ENCODE measurements at regions not wholly inside any gene's neighbourhood (a gene's known extent, or its start where the extent isn't known, plus 50 kb on each side); places are given as distances from the start of the nearest gene placed in this dataset.

GRCh38 chr2:7929281-7929680 is 752.6 kb upstream of the ID2 start:
- Mint-ChIP-seq H3K4me1 (ENCODE audit: low read depth) (peaks cover 6% of the 10 kb centered on the region), H3K27me3 (ENCODE audit: low read depth) (no peaks in the 10 kb centered on the region), H3K4me3 (no peak overlapping the region), H3K27ac (no peak overlapping the region), H3K9me3 (peaks cover 22% of the 10 kb centered on the region), H3K36me3 (ENCODE audit: low read depth) (peaks cover 6% of the 10 kb centered on the region)

GRCh38 chr2:7930800-7931635 is 750.8 kb upstream of the ID2 start:
- Mint-ChIP-seq H3K9me3 (peaks cover 28% of the 10 kb centered on the region), H3K36me3 (ENCODE audit: low read depth) (peaks cover 6% of the 10 kb centered on the region), H3K4me1 (ENCODE audit: low read depth) (peaks cover 4% of the 10 kb centered on the region), H3K27ac (peak overlapping the region; percentile 2), H3K4me3 (no peak overlapping the region), H3K27me3 (ENCODE audit: low read depth) (no peaks in the 10 kb centered on the region)

DNA sequence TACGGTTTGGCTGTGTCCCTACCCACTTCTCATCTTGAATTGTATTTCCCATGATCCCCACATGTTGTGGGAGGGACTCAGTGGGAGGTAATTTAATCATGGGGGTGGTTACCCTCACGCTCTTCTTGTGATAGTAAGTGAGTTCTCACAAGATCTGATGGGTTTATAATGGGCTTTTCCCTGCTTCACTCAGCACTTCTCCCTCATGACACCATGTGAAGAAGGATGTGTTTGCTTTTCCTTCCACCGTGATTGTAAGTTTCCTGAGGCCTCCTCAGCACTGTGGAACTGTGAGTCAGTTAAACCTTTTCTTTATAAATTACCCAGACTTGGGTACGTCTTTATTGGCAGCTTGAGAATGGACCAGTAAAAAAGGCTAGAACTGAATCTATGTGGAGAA is 750.0 kb upstream of the ID2 start:
- Mint-ChIP-seq H3K36me3 (ENCODE audit: low read depth) (peaks cover 6% of the 10 kb centered on the region), H3K27me3 (ENCODE audit: low read depth) (no peaks in the 10 kb centered on the region), H3K4me1 (ENCODE audit: low read depth) (peaks cover 4% of the 10 kb centered on the region), H3K27ac (peak overlapping the region; percentile 23), H3K9me3 (peaks cover 28% of the 10 kb centered on the region), H3K4me3 (no peak overlapping the region)

DNA sequence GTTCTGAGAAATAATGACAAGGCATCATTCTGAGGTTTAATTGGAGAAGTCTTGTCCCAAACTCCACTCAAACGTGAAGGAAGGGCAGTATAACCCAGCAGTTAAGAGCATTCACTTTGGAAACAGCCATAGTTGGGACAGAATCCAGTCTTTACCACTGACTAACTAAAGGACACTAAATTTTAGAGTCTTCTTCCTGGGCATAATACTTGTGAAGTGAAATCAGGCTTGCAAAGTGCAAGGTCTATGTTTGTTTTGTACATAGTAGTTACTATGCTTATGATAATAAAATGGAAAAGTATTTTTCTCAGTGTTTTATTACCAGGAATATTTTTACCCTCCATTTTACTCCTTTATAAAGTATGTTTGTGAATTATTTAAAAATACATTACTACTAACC is 748.2 kb upstream of the ID2 start:
- peaks cover 6% of the 10 kb centered on the region for H3K36me3 Mint-ChIP-seq (ENCODE audit: low read depth)
- H3K27ac Mint-ChIP-seq = no peak overlapping the region
- no peaks in the 10 kb centered on the region for H3K27me3 Mint-ChIP-seq (ENCODE audit: low read depth)
- H3K4me1 Mint-ChIP-seq (ENCODE audit: low read depth) = peaks cover 4% of the 10 kb centered on the region
- H3K4me3 Mint-ChIP-seq = no peak overlapping the region
- peaks cover 28% of the 10 kb centered on the region for H3K9me3 Mint-ChIP-seq

- H3K36me3 Mint-ChIP-seq (ENCODE audit: low read depth) = peaks cover 6% of the 10 kb centered on the region
- H3K9me3 Mint-ChIP-seq = peaks cover 28% of the 10 kb centered on the region
- H3K27me3 Mint-ChIP-seq (ENCODE audit: low read depth) = no peaks in the 10 kb centered on the region
- H3K4me3 Mint-ChIP-seq = no peak overlapping the region
- H3K4me1 Mint-ChIP-seq (ENCODE audit: low read depth) = peaks cover 4% of the 10 kb centered on the region
- H3K27ac Mint-ChIP-seq = no peak overlapping the region
Observed at GRCh38 chr2:7934476-7934875, 747.4 kb upstream of the ID2 start.

GRCh38 chr2:7937082-7937481 is 744.8 kb upstream of the ID2 start:
- Mint-ChIP-seq H3K27me3 (ENCODE audit: low read depth) (no peaks in the 10 kb centered on the region), H3K27ac (no peak overlapping the region), H3K4me3 (no peak overlapping the region), H3K36me3 (ENCODE audit: low read depth) (peaks cover 4% of the 10 kb centered on the region), H3K4me1 (ENCODE audit: low read depth) (peaks cover 3% of the 10 kb centered on the region), H3K9me3 (peaks cover 18% of the 10 kb centered on the region)

GRCh38 chr2:7940723-7941122 is 741.1 kb upstream of the ID2 start:
- Mint-ChIP-seq H3K4me3 (no peak overlapping the region), H3K4me1 (ENCODE audit: low read depth) (peaks cover 3% of the 10 kb centered on the region), H3K27ac (no peak overlapping the region), H3K27me3 (ENCODE audit: low read depth) (no peaks in the 10 kb centered on the region), H3K36me3 (ENCODE audit: low read depth) (no peaks in the 10 kb centered on the region), H3K9me3 (no peaks in the 10 kb centered on the region)

DNA sequence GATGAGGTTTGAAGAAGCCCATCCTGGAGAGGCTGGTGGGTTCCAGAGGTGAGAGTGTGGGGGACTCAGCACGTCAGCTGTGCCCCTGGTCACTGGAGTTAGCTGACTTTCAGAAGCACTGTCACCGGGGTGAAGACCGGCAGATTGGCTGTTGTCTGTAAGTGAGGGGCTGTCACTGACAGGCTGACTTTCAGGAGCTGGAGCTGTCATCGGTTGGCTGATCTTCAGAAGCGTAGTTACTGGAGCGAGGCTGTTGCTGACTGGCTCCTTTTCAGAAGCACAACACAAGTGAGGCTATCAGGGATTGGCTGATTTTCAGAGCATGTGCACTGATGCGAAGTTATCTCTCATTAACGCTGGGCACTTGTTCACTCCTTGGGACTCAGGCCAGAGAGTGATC is 738.4 kb upstream of the ID2 start:
- Mint-ChIP-seq H3K36me3 (ENCODE audit: low read depth) (no peaks in the 10 kb centered on the region), H3K4me1 (ENCODE audit: low read depth) (peaks cover 3% of the 10 kb centered on the region), H3K27ac (no peak overlapping the region), H3K4me3 (no peak overlapping the region), H3K9me3 (no peaks in the 10 kb centered on the region), H3K27me3 (ENCODE audit: low read depth) (peaks cover under 1% of the 10 kb centered on the region)

GRCh38 chr2:7945026-7945425 is 736.8 kb upstream of the ID2 start:
- Mint-ChIP-seq H3K27ac (no peak overlapping the region), H3K27me3 (ENCODE audit: low read depth) (peaks cover 11% of the 10 kb centered on the region), H3K9me3 (no peaks in the 10 kb centered on the region), H3K4me1 (ENCODE audit: low read depth) (no peaks in the 10 kb centered on the region), H3K36me3 (ENCODE audit: low read depth) (no peaks in the 10 kb centered on the region), H3K4me3 (no peak overlapping the region)

- no peak overlapping the region for H3K27ac Mint-ChIP-seq
- H3K9me3 Mint-ChIP-seq = no peaks in the 10 kb centered on the region
- H3K4me3 Mint-ChIP-seq = no peak overlapping the region
- peaks cover 15% of the 10 kb centered on the region for H3K27me3 Mint-ChIP-seq (ENCODE audit: low read depth)
- H3K36me3 Mint-ChIP-seq (ENCODE audit: low read depth) = no peaks in the 10 kb centered on the region
- no peaks in the 10 kb centered on the region for H3K4me1 Mint-ChIP-seq (ENCODE audit: low read depth)
Observed at GRCh38 chr2:7950035-7950612, 731.7 kb upstream of the ID2 start.

- Mint-ChIP-seq H3K27ac (no peak overlapping the region), H3K9me3 (no peaks in the 10 kb centered on the region), H3K36me3 (ENCODE audit: low read depth) (no peaks in the 10 kb centered on the region), H3K4me1 (ENCODE audit: low read depth) (no peaks in the 10 kb centered on the region), H3K27me3 (ENCODE audit: low read depth) (peaks cover 19% of the 10 kb centered on the region), H3K4me3 (no peak overlapping the region)
Observed at GRCh38 chr2:7951001-7951400, 730.9 kb upstream of the ID2 start.

GRCh38 chr2:7951490-7951889 is 730.4 kb upstream of the ID2 start:
- no peak overlapping the region for H3K4me3 Mint-ChIP-seq
- no peaks in the 10 kb centered on the region for H3K4me1 Mint-ChIP-seq (ENCODE audit: low read depth)
- H3K36me3 Mint-ChIP-seq (ENCODE audit: low read depth) = no peaks in the 10 kb centered on the region
- H3K9me3 Mint-ChIP-seq = no peaks in the 10 kb centered on the region
- H3K27me3 Mint-ChIP-seq (ENCODE audit: low read depth) = peaks cover 19% of the 10 kb centered on the region
- H3K27ac Mint-ChIP-seq = no peak overlapping the region

- H3K4me1 Mint-ChIP-seq (ENCODE audit: low read depth) = no peaks in the 10 kb centered on the region
- no peaks in the 10 kb centered on the region for H3K9me3 Mint-ChIP-seq
- no peak overlapping the region for H3K4me3 Mint-ChIP-seq
- no peak overlapping the region for H3K27ac Mint-ChIP-seq
- peaks cover 19% of the 10 kb centered on the region for H3K27me3 Mint-ChIP-seq (ENCODE audit: low read depth)
- no peaks in the 10 kb centered on the region for H3K36me3 Mint-ChIP-seq (ENCODE audit: low read depth)
Observed at GRCh38 chr2:7952046-7952745, 729.7 kb upstream of the ID2 start.

DNA sequence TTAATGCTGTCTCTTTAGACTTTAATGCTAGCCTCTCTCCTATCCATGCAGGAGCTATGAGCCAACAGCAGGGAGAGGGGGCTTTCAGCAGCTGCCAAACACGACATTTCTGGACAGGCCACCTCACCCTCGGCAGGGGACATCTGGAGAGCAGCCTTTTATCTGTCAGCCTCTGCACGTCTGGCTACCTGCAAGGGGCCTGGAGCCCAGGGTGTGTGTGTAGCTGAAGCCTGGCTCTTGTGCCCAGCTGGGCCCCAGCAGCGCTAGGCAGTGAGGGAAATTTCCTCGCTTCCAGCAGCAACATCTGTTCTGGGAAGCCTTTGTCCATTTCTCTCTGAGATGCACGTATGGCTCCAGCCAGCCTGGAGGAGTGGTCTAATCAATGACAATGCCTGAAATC is 728.7 kb upstream of the ID2 start:
- H3K36me3 Mint-ChIP-seq (ENCODE audit: low read depth) = no peaks in the 10 kb centered on the region
- H3K9me3 Mint-ChIP-seq = no peaks in the 10 kb centered on the region
- H3K4me3 Mint-ChIP-seq = no peak overlapping the region
- no peaks in the 10 kb centered on the region for H3K4me1 Mint-ChIP-seq (ENCODE audit: low read depth)
- no peak overlapping the region for H3K27ac Mint-ChIP-seq
- H3K27me3 Mint-ChIP-seq (ENCODE audit: low read depth) = peaks cover 19% of the 10 kb centered on the region

DNA sequence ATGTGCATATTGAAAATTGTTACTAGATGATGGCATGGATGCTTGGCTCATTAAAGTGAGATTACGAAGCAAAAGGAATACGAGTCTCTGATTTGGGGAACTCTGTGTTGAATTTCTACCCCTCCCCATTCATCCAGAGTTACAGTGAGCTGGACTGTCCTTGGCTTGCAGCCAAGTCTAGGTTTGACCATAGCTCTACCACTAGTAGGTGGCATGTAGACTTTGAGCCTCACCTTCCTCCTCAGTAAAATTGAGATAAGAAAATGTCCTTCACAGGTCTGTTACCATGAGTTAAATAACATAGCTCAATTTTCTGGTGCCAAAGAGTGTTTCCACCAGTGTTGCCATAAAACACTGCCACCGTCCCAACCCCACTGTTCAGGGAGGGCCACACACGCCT is 727.6 kb upstream of the ID2 start:
- no peak overlapping the region for H3K27ac Mint-ChIP-seq
- H3K36me3 Mint-ChIP-seq (ENCODE audit: low read depth) = no peaks in the 10 kb centered on the region
- no peaks in the 10 kb centered on the region for H3K4me1 Mint-ChIP-seq (ENCODE audit: low read depth)
- H3K9me3 Mint-ChIP-seq = no peaks in the 10 kb centered on the region
- peaks cover 12% of the 10 kb centered on the region for H3K27me3 Mint-ChIP-seq (ENCODE audit: low read depth)
- H3K4me3 Mint-ChIP-seq = no peak overlapping the region
